ENCODE measurements at regions not wholly inside any gene's neighbourhood (a gene's known extent, or its start where the extent isn't known, plus 50 kb on each side); places are given as distances from the start of the nearest gene placed in this dataset.

DNA sequence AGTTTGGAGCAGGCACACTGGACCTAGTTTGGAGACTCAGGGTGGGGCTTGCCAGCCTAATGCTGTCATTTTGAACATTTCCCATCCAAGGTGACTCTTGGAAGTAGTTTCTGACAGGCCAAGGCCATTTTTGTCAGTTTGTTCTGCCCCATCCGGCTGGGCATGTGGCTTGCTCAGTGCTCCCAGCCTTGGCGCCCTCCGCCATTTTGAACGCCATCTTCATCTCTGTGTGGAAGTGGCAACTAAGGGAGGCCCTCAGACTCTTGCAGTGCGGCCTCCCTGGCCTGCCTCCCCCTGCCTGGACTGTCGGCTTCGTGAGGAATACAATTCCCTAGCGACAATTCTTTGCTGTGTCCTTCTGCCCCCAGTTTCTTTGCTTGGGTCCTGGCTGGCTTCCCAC lies 150.6 kb upstream of the RGMA start:
- no peak overlapping the region for H3K4me3 ChIP-seq (ENCODE audit: low read depth, low read length)
- DNase-seq (ENCODE audit: low read depth), result no peak
- TF ChIP-seq, protein P1, sequence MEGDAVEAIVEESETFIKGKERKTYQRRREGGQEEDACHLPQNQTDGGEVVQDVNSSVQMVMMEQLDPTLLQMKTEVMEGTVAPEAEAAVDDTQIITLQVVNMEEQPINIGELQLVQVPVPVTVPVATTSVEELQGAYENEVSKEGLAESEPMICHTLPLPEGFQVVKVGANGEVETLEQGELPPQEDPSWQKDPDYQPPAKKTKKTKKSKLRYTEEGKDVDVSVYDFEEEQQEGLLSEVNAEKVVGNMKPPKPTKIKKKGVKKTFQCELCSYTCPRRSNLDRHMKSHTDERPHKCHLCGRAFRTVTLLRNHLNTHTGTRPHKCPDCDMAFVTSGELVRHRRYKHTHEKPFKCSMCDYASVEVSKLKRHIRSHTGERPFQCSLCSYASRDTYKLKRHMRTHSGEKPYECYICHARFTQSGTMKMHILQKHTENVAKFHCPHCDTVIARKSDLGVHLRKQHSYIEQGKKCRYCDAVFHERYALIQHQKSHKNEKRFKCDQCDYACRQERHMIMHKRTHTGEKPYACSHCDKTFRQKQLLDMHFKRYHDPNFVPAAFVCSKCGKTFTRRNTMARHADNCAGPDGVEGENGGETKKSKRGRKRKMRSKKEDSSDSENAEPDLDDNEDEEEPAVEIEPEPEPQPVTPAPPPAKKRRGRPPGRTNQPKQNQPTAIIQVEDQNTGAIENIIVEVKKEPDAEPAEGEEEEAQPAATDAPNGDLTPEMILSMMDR (conservative IDR thresholded peaks at IDR 0.05; ENCODE audit: low read depth, low read length), result no peak

- H3K4me3 ChIP-seq (ENCODE audit: low read depth, low read length), result no peak overlapping the region
- TF ChIP-seq, protein P1 (conservative IDR thresholded peaks at IDR 0.05; ENCODE audit: low read depth, low read length), result no peak
- DNase-seq (ENCODE audit: low read depth), result no peak
Observed at GRCh38 chr15:93238641-93239040, 149.6 kb upstream of the RGMA start.

- TF ChIP-seq, protein P1 (conservative IDR thresholded peaks at IDR 0.05; ENCODE audit: low read depth, low read length), result no peak
- no peak overlapping the region for H3K4me3 ChIP-seq (ENCODE audit: low read depth, low read length)
- no peak for DNase-seq (ENCODE audit: low read depth)
Observed at GRCh38 chr15:93235926-93236780, 147.1 kb upstream of the RGMA start.

DNA sequence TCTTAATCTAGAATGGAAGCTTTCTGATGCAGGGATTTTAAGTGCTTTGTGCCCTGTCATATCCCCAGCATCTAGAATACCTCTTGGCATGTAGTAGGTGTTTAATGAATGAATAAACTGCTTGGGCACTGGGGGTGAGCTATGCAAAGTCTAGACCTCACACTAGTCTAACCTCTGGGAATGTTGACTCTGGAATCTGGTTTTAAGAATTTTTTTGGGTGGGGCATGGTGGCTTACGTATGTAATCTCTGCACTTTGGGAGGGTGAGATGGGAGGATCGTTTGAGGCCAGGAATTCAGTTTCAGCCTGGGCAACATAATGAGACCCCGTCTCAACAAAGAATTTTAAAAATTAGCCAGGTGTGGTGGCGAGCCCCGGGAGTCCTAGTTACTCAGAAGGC lies 146.3 kb upstream of the RGMA start:
- DNase-seq (ENCODE audit: low read depth), result no peak
- TF ChIP-seq, protein P1 (conservative IDR thresholded peaks at IDR 0.05; ENCODE audit: low read depth, low read length), result no peak

GRCh38 chr15:93233710-93234109 lies 144.7 kb upstream of the RGMA start:
- H3K4me3 ChIP-seq (ENCODE audit: low read depth, low read length), result no peak overlapping the region
- DNase-seq (ENCODE audit: low read depth), result no peak
- TF ChIP-seq, protein P1 (conservative IDR thresholded peaks at IDR 0.05; ENCODE audit: low read depth, low read length), result no peak

More for the DNA sequence above, 146.3 kb upstream of the RGMA start:
- no peak overlapping the region for H3K4me3 ChIP-seq (ENCODE audit: low read depth, low read length)

- TF ChIP-seq, protein P1 (conservative IDR thresholded peaks at IDR 0.05; ENCODE audit: low read depth, low read length), result no peak
- DNase-seq (ENCODE audit: low read depth), result no peak
- no peak overlapping the region for H3K4me3 ChIP-seq (ENCODE audit: low read depth, low read length)
Observed at GRCh38 chr15:93232845-93233244, 143.8 kb upstream of the RGMA start.

DNA sequence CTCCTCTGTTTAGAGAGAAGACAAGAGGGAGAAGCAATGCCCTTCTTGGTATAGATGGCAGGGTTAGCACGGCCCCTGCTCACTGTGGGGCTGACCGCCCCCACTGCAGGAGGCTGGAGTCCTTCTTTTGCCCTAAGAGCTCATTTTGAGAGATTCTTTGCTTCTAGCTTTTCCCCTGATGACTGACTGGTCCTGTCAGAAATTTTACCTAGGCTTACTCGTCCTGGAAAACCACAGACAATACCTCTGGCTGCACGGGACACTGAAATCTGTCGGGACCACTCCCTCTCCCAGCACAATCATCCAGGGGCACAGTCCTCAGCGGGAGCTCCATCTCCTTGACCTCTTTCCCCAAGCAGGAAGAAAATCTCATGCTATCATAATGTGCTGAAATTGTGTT lies 143.0 kb upstream of the RGMA start:
- no peak for DNase-seq (ENCODE audit: low read depth)
- TF ChIP-seq, protein P1 (conservative IDR thresholded peaks at IDR 0.05; ENCODE audit: low read depth, low read length), result no peak
- H3K4me3 ChIP-seq (ENCODE audit: low read depth, low read length), result no peak overlapping the region

Data from choroid plexus epithelial cell (primary cell).